Activated CD4-positive, alpha-beta T cell treated with anti-CD3 and anti-CD28 coated beads, Interleukin-2, amount 10 ng/mL, durations not matched to agents 7 days and 5 days (primary cell): ENCODE measurements at regions not wholly inside any gene's neighbourhood (a gene's known extent, or its start where the extent isn't known, plus 50 kb on each side); places are given as distances from the start of the nearest gene placed in this dataset.
"Not testable (repeated sequence)": the region's sequence is repeated elsewhere in the genome, so short reads cannot be mapped to it uniquely, and the experiment has no call there.

Experiments
- CTCF ChIA-PET: fragments of 350-600 bp; sonication (Branson Sonifier 250); formaldehyde crosslinking; loops from one replicate; lab custom pipeline; 2021; ENCODE audit warnings: antibody characterized with exemption; lab: Charles Lee
- POLR2A ChIA-PET: fragments of 350-600 bp; sonication (Branson Sonifier 250); formaldehyde crosslinking; loops from one replicate; lab custom pipeline; 2021; ENCODE audit warnings: antibody characterized with exemption; lab: Charles Lee
- DNase-seq: peaks from one replicate; pipeline ENCODE4 v3.0.0-alpha.2; 2020
- H3K27ac Mint-ChIP-seq: one replicate; pipeline ENCODE4 v1.8.0; 2021; ENCODE audit warnings: mild to moderate bottlenecking, moderate library complexity, mixed read lengths
- H3K27me3 Mint-ChIP-seq: one replicate; pipeline ENCODE4 v1.8.0; 2021; ENCODE audit warnings: mixed read lengths
- H3K36me3 Mint-ChIP-seq: one replicate; pipeline ENCODE4 v1.8.0; 2021; ENCODE audit warnings: low read depth, mixed read lengths
- H3K4me1 Mint-ChIP-seq: one replicate; pipeline ENCODE4 v1.8.0; 2021; ENCODE audit warnings: mixed read lengths
- H3K4me3 Mint-ChIP-seq: one replicate; pipeline ENCODE4 v1.8.0; 2021; ENCODE audit warnings: mild to moderate bottlenecking, moderate library complexity, mixed read lengths
- H3K9me3 Mint-ChIP-seq: one replicate; pipeline ENCODE4 v1.8.0; 2021; ENCODE audit warnings: mixed read lengths

DNA sequence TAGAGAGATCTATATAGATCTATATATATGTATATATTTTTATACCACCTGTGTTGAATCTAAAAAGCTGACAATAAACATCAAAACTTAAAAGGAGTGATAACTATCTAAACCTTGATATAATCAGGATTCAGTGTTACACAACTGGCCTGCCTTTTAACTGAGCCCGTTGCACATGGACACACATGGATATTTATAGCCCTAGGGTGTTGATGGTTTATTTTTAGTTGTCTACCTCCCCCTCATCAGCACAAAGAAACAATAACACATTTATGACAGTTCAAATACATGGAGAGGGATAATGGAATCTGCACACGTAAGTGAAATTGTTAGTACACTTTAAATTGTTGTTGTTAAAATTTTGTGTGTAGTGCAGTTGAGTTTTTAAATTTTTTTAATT, 336.9 kb downstream of the ZNF248 start:
- Mint-ChIP-seq H3K4me1 (no peaks in the 10 kb centered on the region), H3K4me3 (no peak overlapping the region), H3K27ac (no peak overlapping the region), H3K36me3 (no peaks in the 10 kb centered on the region), H3K27me3 (no peaks in the 10 kb centered on the region), H3K9me3 (peaks cover 9% of the 10 kb centered on the region)
- ChIA-PET CTCF (no interaction called here), POLR2A (no interaction called here)
- no peak for DNase-seq

- POLR2A ChIA-PET, H3K27ac Mint-ChIP-seq, H3K4me1 Mint-ChIP-seq, CTCF ChIA-PET, DNase-seq, H3K27me3 Mint-ChIP-seq, H3K4me3 Mint-ChIP-seq, H3K36me3 Mint-ChIP-seq: not testable (repeated sequence)
- H3K9me3 Mint-ChIP-seq = peaks cover 31% of the 10 kb centered on the region
Measured at GRCh38 chr10:37510520-37510919, 346.9 kb downstream of the ZNF248 start.

- no peaks in the 10 kb centered on the region for H3K27me3 Mint-ChIP-seq
- H3K4me1 Mint-ChIP-seq = no peaks in the 10 kb centered on the region
- no peak overlapping the region for H3K4me3 Mint-ChIP-seq
- H3K9me3 Mint-ChIP-seq = peaks cover 3% of the 10 kb centered on the region
- DNase-seq = no peak
- POLR2A ChIA-PET = no interaction called here
- no peaks in the 10 kb centered on the region for H3K36me3 Mint-ChIP-seq
- H3K27ac Mint-ChIP-seq = no peak overlapping the region
- CTCF ChIA-PET = no interaction called here
Measured at GRCh38 chr10:37496061-37496460, 361.3 kb downstream of the ZNF248 start.

DNA sequence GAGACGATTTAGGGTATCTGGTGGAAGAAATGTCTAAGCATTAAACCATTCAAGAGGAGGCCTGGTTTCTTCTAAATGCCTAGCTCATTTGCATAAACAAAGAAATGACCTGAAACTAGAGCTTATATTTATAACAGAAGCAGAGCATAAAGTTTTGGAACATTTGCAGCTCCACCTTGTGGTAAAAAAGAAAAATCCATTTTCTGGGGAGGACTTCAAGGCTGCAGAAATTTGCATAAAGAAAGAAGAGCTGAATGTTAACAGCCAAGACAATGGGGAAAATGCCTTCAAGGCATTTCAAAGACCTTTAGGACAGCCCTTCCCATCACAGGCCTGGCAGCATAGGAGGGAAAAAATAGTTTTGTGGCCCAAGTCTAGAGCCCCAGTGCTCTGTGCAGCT, 362.0 kb downstream of the ZNF248 start:
- Mint-ChIP-seq H3K9me3 (peaks cover 5% of the 10 kb centered on the region), H3K36me3 (no peaks in the 10 kb centered on the region), H3K27me3 (no peaks in the 10 kb centered on the region), H3K4me1 (no peaks in the 10 kb centered on the region), H3K4me3 (no peak overlapping the region), H3K27ac (no peak overlapping the region)
- DNase-seq = no peak
- ChIA-PET POLR2A (no interaction called here), CTCF (no interaction called here)

DNA sequence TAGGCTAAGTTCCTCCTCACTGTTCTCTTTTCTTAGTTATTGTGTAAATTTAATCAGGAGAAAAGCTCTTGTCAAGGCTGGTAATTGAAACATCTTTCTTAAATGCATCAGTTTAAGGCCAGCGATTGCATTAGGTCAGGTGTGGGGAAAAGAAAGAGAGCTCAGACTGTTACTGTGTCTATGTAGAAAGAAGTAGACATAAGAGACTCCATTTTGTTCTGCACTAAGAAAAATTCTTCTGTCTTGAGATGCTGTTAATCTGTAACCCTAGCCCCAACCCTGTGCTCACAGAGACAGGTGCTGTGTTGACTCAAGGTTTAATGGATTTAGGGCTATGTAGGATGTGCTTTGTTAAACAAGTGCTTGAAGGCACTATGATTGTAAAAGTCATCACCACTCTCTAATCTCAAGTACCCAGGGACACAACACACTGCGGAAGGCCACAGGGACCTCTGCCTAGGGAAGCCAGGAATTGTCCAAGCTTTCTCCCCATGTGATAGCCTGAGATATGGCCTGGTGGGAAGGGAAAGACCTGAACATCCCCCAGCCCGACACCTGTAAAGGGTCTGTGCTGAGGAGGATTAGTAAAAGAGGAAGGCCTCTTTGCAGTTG, 364.1 kb downstream of the ZNF248 start:
- H3K4me1 Mint-ChIP-seq, H3K27me3 Mint-ChIP-seq, CTCF ChIA-PET, H3K36me3 Mint-ChIP-seq, DNase-seq, H3K27ac Mint-ChIP-seq, POLR2A ChIA-PET, H3K4me3 Mint-ChIP-seq: not testable (repeated sequence)
- H3K9me3 Mint-ChIP-seq = peaks cover 14% of the 10 kb centered on the region

DNA sequence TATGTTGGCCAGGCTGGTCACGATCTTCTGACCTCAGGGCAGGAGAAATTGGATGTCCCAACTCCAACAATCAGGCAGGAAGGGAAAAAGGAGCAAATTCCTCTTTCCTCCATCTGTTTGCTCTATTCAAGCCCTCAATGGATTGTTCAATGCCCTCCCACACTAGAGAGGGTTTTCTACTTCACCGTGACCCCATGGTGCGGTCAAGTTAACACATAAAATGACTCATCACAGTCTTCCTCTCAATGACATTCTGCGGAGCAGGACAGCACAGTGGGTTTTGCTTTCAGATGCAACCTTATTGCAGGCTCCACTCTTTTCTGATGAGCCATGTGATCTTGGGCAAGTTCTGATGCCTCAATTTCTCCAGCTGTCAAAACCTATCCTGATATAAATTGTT, 364.9 kb downstream of the ANKRD30A start:
- Mint-ChIP-seq H3K4me3 (no peak overlapping the region), H3K27ac (no peak overlapping the region), H3K36me3 (no peaks in the 10 kb centered on the region), H3K9me3 (peaks cover 14% of the 10 kb centered on the region), H3K27me3 (no peaks in the 10 kb centered on the region), H3K4me1 (no peaks in the 10 kb centered on the region)
- no peak for DNase-seq
- ChIA-PET CTCF (no interaction called here), POLR2A (no interaction called here)

DNA sequence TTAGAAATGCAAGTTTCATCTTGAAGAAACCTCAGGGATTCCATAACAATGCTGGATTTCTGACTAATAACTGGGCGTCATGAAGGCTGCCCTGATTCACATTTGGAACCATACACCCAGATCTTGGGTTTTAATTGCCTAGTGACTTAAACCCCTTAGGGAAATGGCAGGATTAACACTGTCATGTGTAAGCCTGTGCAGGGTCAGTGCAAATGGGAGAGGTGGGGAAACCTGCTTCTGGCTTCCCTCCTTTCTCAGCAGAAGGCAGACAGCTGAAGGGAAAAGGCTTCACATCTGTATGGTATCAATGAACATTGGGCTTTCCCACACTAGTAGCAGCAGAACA, 364.2 kb downstream of the ANKRD30A start:
- H3K9me3 Mint-ChIP-seq = peaks cover 14% of the 10 kb centered on the region
- no peaks in the 10 kb centered on the region for H3K4me1 Mint-ChIP-seq
- no peaks in the 10 kb centered on the region for H3K36me3 Mint-ChIP-seq
- H3K27ac Mint-ChIP-seq = no peak overlapping the region
- ChIA-PET POLR2A (no interaction called here), CTCF (no interaction called here)
- DNase-seq = no peak
- H3K4me3 Mint-ChIP-seq = no peak overlapping the region
- no peaks in the 10 kb centered on the region for H3K27me3 Mint-ChIP-seq

- Mint-ChIP-seq H3K36me3 (no peaks in the 10 kb centered on the region), H3K9me3 (peaks cover 14% of the 10 kb centered on the region), H3K4me3 (no peak overlapping the region), H3K27me3 (no peaks in the 10 kb centered on the region), H3K27ac (no peak overlapping the region), H3K4me1 (no peaks in the 10 kb centered on the region)
- ChIA-PET POLR2A (no interaction called here), CTCF (no interaction called here)
- DNase-seq = no peak
Measured at GRCh38 chr10:37488792-37489657, 363.6 kb downstream of the ANKRD30A start.

DNA sequence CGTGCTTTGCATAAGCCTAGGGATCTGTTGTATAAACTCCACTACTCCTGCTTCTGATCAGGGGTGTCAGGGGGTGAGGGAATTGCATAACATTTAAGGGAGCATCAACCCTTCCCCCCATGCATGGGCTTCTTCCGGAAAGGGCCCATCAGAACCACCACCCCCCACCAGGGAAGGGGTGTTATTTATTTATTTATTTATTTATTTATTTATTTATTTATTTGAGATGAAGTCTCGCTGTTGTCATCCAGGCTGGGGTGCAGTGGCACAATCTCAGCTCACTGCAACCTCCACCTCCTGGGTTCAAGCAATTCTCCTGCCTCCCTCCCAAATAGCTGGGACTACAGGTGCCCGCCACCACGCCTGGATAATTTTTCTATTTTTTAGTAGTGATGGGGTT, 355.2 kb downstream of the ANKRD30A start:
- DNase-seq, H3K4me3 Mint-ChIP-seq, H3K27me3 Mint-ChIP-seq, H3K27ac Mint-ChIP-seq, CTCF ChIA-PET, H3K4me1 Mint-ChIP-seq, H3K36me3 Mint-ChIP-seq, POLR2A ChIA-PET: not testable (repeated sequence)
- peaks cover 19% of the 10 kb centered on the region for H3K9me3 Mint-ChIP-seq

- Mint-ChIP-seq H3K36me3 (no peaks in the 10 kb centered on the region), H3K4me1 (no peaks in the 10 kb centered on the region)
Measured at GRCh38 chr10:37479469-37479868, 354.1 kb downstream of the ANKRD30A start.

GRCh38 chr10:37478381-37478780, 353.0 kb downstream of the ANKRD30A start:
- H3K27ac Mint-ChIP-seq = no peak overlapping the region
- ChIA-PET CTCF (no interaction called here), POLR2A (no interaction called here)
- no peaks in the 10 kb centered on the region for H3K4me1 Mint-ChIP-seq
- H3K36me3 Mint-ChIP-seq = no peaks in the 10 kb centered on the region
- H3K9me3 Mint-ChIP-seq = peaks cover 19% of the 10 kb centered on the region
- no peak overlapping the region for H3K4me3 Mint-ChIP-seq
- H3K27me3 Mint-ChIP-seq = no peaks in the 10 kb centered on the region
- no peak for DNase-seq

More at GRCh38 chr10:37479469-37479868, 354.1 kb downstream of the ANKRD30A start:
- peaks cover 16% of the 10 kb centered on the region for H3K9me3 Mint-ChIP-seq
- CTCF ChIA-PET = no interaction called here
- no peak overlapping the region for H3K27ac Mint-ChIP-seq
- no peak for DNase-seq
- no peaks in the 10 kb centered on the region for H3K27me3 Mint-ChIP-seq
- POLR2A ChIA-PET = no interaction called here
- H3K4me3 Mint-ChIP-seq = no peak overlapping the region

DNA sequence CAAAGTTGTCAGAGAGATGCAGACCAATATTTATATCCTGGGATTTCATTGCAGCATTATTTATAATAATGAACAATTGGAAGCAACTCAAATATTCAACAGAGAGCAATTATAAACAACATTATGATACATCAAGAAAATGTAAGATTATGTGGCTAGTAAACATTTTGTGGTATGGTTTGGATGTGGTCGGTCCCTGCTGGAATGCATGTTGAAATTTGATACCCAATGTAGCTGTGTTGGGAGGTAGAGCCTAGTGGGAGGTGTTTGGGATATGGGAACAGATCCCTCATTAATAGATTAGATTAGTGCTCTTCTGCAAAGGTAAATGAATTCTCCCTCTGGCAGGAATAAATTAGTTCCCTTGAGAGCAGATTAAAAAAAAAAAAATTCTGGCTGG, 350.9 kb downstream of the ANKRD30A start:
- CTCF ChIA-PET = no interaction called here
- Mint-ChIP-seq H3K4me1 (no peaks in the 10 kb centered on the region), H3K36me3 (no peaks in the 10 kb centered on the region), H3K9me3 (peaks cover 17% of the 10 kb centered on the region), H3K27ac (no peak overlapping the region), H3K4me3 (no peak overlapping the region), H3K27me3 (no peaks in the 10 kb centered on the region)
- POLR2A ChIA-PET = no interaction called here
- no peak for DNase-seq

- POLR2A ChIA-PET = no interaction called here
- Mint-ChIP-seq H3K27me3 (no peaks in the 10 kb centered on the region), H3K9me3 (peaks cover 22% of the 10 kb centered on the region), H3K36me3 (no peaks in the 10 kb centered on the region), H3K27ac (no peak overlapping the region), H3K4me3 (no peak overlapping the region), H3K4me1 (no peaks in the 10 kb centered on the region)
- DNase-seq = no peak
- CTCF ChIA-PET = no interaction called here
Measured at GRCh38 chr10:37474645-37475044, 349.2 kb downstream of the ANKRD30A start.

DNA sequence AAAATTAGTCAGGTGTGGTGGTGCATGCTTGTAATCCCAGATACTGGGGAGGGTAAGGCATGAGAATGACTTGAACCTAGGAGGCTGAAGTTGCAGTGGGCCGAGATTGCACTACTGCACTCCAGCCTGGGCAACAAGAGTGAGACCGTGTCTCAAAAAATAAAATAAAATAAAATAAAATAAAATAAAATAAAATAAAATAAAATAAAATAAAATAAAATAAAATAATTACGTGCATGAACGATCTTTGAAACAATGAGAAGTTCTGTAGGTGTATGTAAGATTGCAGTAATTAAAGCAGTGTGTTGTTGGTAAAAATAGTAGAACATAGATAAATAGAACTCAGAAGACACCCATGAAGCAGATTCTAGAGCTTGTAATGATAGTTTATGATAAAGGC, 348.5 kb downstream of the ANKRD30A start:
- H3K27ac Mint-ChIP-seq = no peak overlapping the region
- H3K4me1 Mint-ChIP-seq = no peaks in the 10 kb centered on the region
- ChIA-PET CTCF (no interaction called here), POLR2A (no interaction called here)
- H3K9me3 Mint-ChIP-seq = peaks cover 21% of the 10 kb centered on the region
- no peak overlapping the region for H3K4me3 Mint-ChIP-seq
- DNase-seq = no peak
- H3K36me3 Mint-ChIP-seq = no peaks in the 10 kb centered on the region
- no peaks in the 10 kb centered on the region for H3K27me3 Mint-ChIP-seq
